ENCODE measurements at regions not wholly inside any gene's neighbourhood (a gene's known extent, or its start where the extent isn't known, plus 50 kb on each side); places are given as distances from the start of the nearest gene placed in this dataset.

DNA sequence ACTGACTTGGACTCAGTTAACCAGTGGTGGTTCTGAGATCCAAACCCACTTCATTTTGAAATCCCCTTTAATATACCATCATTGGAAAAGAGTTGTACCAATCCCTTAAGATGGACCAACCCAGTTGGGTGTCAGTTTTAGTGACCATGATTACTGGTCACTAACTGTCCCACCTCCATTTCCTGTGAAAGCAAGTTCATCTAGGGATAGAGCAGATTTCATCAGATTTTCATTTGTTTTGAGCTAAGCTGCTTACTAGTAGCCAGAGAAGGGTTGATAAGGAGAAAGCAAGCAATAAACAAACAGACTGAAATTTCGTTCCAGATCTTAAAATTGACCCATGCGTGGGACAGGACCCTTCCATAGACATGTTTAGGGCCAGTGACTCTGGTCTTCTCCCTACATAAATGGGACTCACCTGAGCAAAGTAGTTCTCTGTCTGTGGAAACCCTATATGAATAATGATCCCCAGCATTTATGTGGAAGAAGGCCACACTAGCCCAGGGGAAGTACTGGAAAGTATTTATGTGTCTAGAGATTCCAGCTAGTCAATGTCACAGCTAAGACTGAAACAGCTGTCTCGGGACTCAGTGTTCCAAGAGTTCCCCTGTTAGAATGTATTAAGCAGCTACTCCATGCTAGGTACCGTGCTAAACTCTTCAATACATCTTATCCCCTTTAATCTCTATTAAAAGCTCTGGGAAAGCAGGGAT is 196.0 kb upstream of the BCL6 start:
- no peak for TF ChIP-seq TAF1 (IDR thresholded peaks at IDR 0.05; ENCODE audit: borderline replicate concordance, insufficient read depth, low read length)
- no peak for TF ChIP-seq REST (IDR thresholded peaks at IDR 0.05; ENCODE audit: insufficient read depth in 1 of 2, low read depth in 2 of 2, low read length in 2 of 2)
- TF ChIP-seq FOXP2 (optimal IDR thresholded peaks at IDR 0.05; ENCODE audit: borderline replicate concordance, extremely low read depth, extremely low read length, insufficient read depth): no peak
- no peak for TF ChIP-seq POLR2AphosphoS5 (IDR thresholded peaks at IDR 0.05; ENCODE audit: low read depth, low read length)
- TF ChIP-seq SIN3A (IDR thresholded peaks at IDR 0.05; ENCODE audit: borderline replicate concordance, insufficient read depth, low read length): no peak

Data from PFSK-1 (cell line).